HCT116 (cell line): ENCODE measurements at regions not wholly inside any gene's neighbourhood (a gene's known extent, or its start where the extent isn't known, plus 50 kb on each side); places are given as distances from the start of the nearest gene placed in this dataset.

ENCODE experiments used
- ATAC-seq: fragments of 200-7000 bp; cut with Tn5 transposase; 2 replicates; pipeline ENCODE4 v1.9.1; 2020; ENCODE audit warnings: mild to moderate bottlenecking, moderate library complexity
- BruUV-seq: library from RNA; stranded (reverse); fragments of 400-500 nt; replicated peaks from 2 replicates; lab custom pipeline; 2021; lab: Mats Ljungman, UMichigan
- CTCF ChIA-PET: fragments of 300-600 bp; sonication (Branson Sonifier 250); formaldehyde crosslinking; loops from one replicate; lab custom pipeline; 2021; ENCODE audit warnings: antibody characterized with exemption; lab: Charles Lee
- POLR2A ChIA-PET: fragments of 300-600, 350-600 bp; sonication (Branson Sonifier 250); formaldehyde crosslinking; loops from one replicate; lab custom pipeline; 2021; ENCODE audit warnings: antibody characterized with exemption; lab: Charles Lee
- RAD21 ChIA-PET, 2 experiments: fragments of 300-600 bp; sonication (Branson Sonifier 250); formaldehyde crosslinking; loops; one replicate each; lab custom pipeline; 2023; ENCODE audit warnings: low total read pairs in 2 of 2; ENCODE audit not compliant: uncharacterized antibody in 2 of 2, unreplicated experiment in 2 of 2, low non-redundant PET in 1 of 2; lab: Charles Lee
- DNase-seq: peaks from one replicate; pipeline ENCODE4 v3.0.0-alpha.2; 2010; ENCODE audit warnings: low read depth, low spot score
- H2AFZ ChIP-seq: fragments of 200-600 bp; shearing (Covaris generic), sonication (generic); 2 replicates; pipeline ENCODE4 v1.6.1; 2017; ENCODE audit warnings: low read depth, mixed run types, mixed read lengths, antibody characterized with exemption, low read length; ENCODE audit not compliant: poor library complexity, severe bottlenecking
- H3K27ac ChIP-seq: 2 replicates; pipeline ENCODE4 v1.5.1; 2012; ENCODE audit warnings: low read depth, low read length
- H3K27me3 ChIP-seq: fragments of 200-600 bp; sonication (generic); 2 replicates; pipeline ENCODE4 v1.6.1; 2016; ENCODE audit warnings: mixed run types, low read length, mixed read lengths; ENCODE audit not compliant: insufficient read depth
- H3K36me3 ChIP-seq, 2 experiments: fragments of 200-500 bp in 1 of 2; fragments of 200-600 bp in 1 of 2; sonication (Bioruptor generic) in 1 of 2; sonication (generic) in 1 of 2; 2 replicates each; pipeline versions ENCODE4 v1.5.1 to v1.6.1; 2014 to 2016; ENCODE audit warnings: low read length in 2 of 2, inconsistent platforms in 1 of 2, mixed read lengths in 1 of 2, mixed run types in 1 of 2; ENCODE audit not compliant: insufficient read depth in 2 of 2, control insufficient read depth in 1 of 2
- H3K4me1 ChIP-seq, 2 experiments: fragments of 200-600 bp in 1 of 2; sonication (generic) in 1 of 2; 2 replicates each; pipeline versions ENCODE4 v1.5.1 to v1.6.1; 2012 to 2017; ENCODE audit warnings: low read length in 2 of 2, inconsistent platforms in 1 of 2, mild to moderate bottlenecking in 1 of 2, mixed read lengths in 1 of 2, mixed run types in 1 of 2, moderate library complexity in 1 of 2; ENCODE audit not compliant: insufficient read depth in 2 of 2, control insufficient read depth in 1 of 2
- H3K4me2 ChIP-seq: fragments of 200-600 bp; sonication (generic); 2 replicates; pipeline ENCODE4 v1.6.1; 2017; ENCODE audit warnings: mixed run types, low read length, mixed read lengths
- H3K4me3 ChIP-seq, 2 experiments: fragments of 200-600 bp in 1 of 2; sonication (generic) in 1 of 2; replicated peaks in 1 of 2; 2 replicates each; pipeline ENCODE4 v1.5.1; 2011 to 2016; ENCODE audit warnings: low read length in 2 of 2, control low read depth in 1 of 2, low read depth in 1 of 2, mild to moderate bottlenecking in 1 of 2, mixed read lengths in 1 of 2, mixed run types in 1 of 2
- H3K79me2 ChIP-seq: fragments of 200-600 bp; sonication (generic); 2 replicates; pipeline ENCODE4 v1.6.1; 2017; ENCODE audit warnings: mild to moderate bottlenecking, mixed run types, low read length, moderate library complexity, mixed read lengths; ENCODE audit not compliant: insufficient read depth
- H3K9ac ChIP-seq: fragments of 200-600 bp; sonication (generic); 2 replicates; pipeline ENCODE4 v1.6.1; 2016; ENCODE audit warnings: low read length, mixed read lengths
- H3K9me2 ChIP-seq: fragments of 200-600 bp; sonication (generic), shearing (Covaris generic); 2 replicates; pipeline ENCODE4 v1.6.1; 2017; ENCODE audit warnings: mixed run types, mild to moderate bottlenecking, moderate library complexity; ENCODE audit not compliant: insufficient read depth
- H3K9me3 ChIP-seq, 2 experiments: fragments of 200-500 bp in 1 of 2; fragments of 200-600 bp in 1 of 2; sonication (Bioruptor generic) in 1 of 2; sonication (generic) in 1 of 2; 2 replicates each; pipeline ENCODE4 v1.6.1; 2014 to 2017; ENCODE audit warnings: low read length in 2 of 2, mixed read lengths in 2 of 2, inconsistent platforms in 1 of 2, low read depth in 1 of 2, mild to moderate bottlenecking in 1 of 2, mixed run types in 1 of 2, moderate library complexity in 1 of 2; ENCODE audit not compliant: control insufficient read depth in 1 of 2, insufficient read depth in 1 of 2
- H4K20me1 ChIP-seq: fragments of 200-600 bp; sonication (generic), shearing (Covaris generic); 2 replicates; pipeline ENCODE4 v1.6.1; 2017; ENCODE audit warnings: mixed run types, mild to moderate bottlenecking, moderate library complexity; ENCODE audit not compliant: insufficient read depth
- ATF3 ChIP-seq: IDR thresholded peaks from 2 replicates; pipeline ENCODE4 v1.6.1; 2012
- CEBPB ChIP-seq: IDR thresholded peaks from 2 replicates; pipeline ENCODE4 v1.6.1; 2012; ENCODE audit warnings: low read depth
- EGR1 ChIP-seq: IDR thresholded peaks from 2 replicates; pipeline ENCODE4 v1.6.1; 2012; ENCODE audit warnings: low read depth
- ELF1 ChIP-seq: IDR thresholded peaks from 2 replicates; pipeline ENCODE4 v1.6.1; 2012; ENCODE audit warnings: low read depth, borderline replicate concordance
- FOSL1 ChIP-seq: IDR thresholded peaks from 2 replicates; pipeline ENCODE4 v1.6.1; 2012; ENCODE audit warnings: low read depth
- MAX ChIP-seq: IDR thresholded peaks from 2 replicates; pipeline ENCODE4 v1.6.1; 2012
- POLR2A ChIP-seq: IDR thresholded peaks from 2 replicates; pipeline ENCODE4 v1.7.0; 2011; ENCODE audit warnings: borderline replicate concordance; ENCODE audit not compliant: insufficient read depth, insufficient read length; ENCODE audit errors: extremely low read depth
- POLR2AphosphoS5 ChIP-seq: IDR thresholded peaks from 2 replicates; pipeline ENCODE4 v1.6.1; 2011; ENCODE audit warnings: mild to moderate bottlenecking, low read depth, low read length, moderate library complexity
- RAD21 ChIP-seq: IDR thresholded peaks from 2 replicates; pipeline ENCODE4 v1.6.1; 2012; ENCODE audit warnings: low read depth, mild to moderate bottlenecking
- SRF ChIP-seq: IDR thresholded peaks from 2 replicates; pipeline ENCODE4 v1.6.1; 2012; ENCODE audit warnings: low read depth
- ZFX ChIP-seq: fragments of 450-650 bp; IDR thresholded peaks from 2 replicates; pipeline ENCODE4 v1.6.1; 2017
- ZNF274 ChIP-seq: fragments of 200-500 bp; sonication (Bioruptor generic); IDR thresholded peaks from 2 replicates; pipeline ENCODE4 v1.6.1; 2014; ENCODE audit warnings: mild to moderate bottlenecking, low read depth, low read length, inconsistent platforms
- intact Hi-C: fragments of 100-400 bp; cut with micrococcal nuclease; formaldehyde crosslinking; loops from 2 replicates; pipeline ENCODE4 v1.10.0; 2022

- Histone ChIP-seq H3K27me3 (peaks cover 13% of the 10 kb centered on the region), H4K20me1 (no peaks in the 10 kb centered on the region), H3K36me3 (no peaks in the 10 kb centered on the region; a peak in 1 of 4 replicates), H3K4me2 (no peak overlapping the region), H3K4me3 (no peak overlapping the region), H3K9me2 (no peaks in the 10 kb centered on the region), H3K79me2 (no peaks in the 10 kb centered on the region), H3K9me3 (no peaks in the 10 kb centered on the region), H3K4me1 (no peaks in the 10 kb centered on the region), H3K9ac (no peak overlapping the region), H3K27ac (no peak overlapping the region), H2AFZ (no peak overlapping the region)
- no TSS peak for BruUV-seq
- no peak for DNase-seq
- RAD21 ChIA-PET = no interaction called here
- ATAC-seq = no peak
- POLR2A ChIA-PET = no interaction called here
- CTCF ChIA-PET = no interaction called here
- intact Hi-C loops = no loop called here
- TF ChIP-seq CEBPB (no peak), ELF1 (no peak), ATF3 (no peak), RAD21 (no peak), MAX (no peak), ZFX (no peak), POLR2AphosphoS5 (no peak), POLR2A (no peak), EGR1 (no peak), SRF (no peak), FOSL1 (no peak), ZNF274 (no peak)
These were observed 139.4 kb upstream of the CPHXL start for GRCh38 chr16:75865736-75866135.
